ENCODE measurements at regions not wholly inside any gene's neighbourhood (a gene's known extent, or its start where the extent isn't known, plus 50 kb on each side); places are given as distances from the start of the nearest gene placed in this dataset.
A peak's percentile ranks its signal among the peaks of the same experiment; 100 is the strongest.
"Not testable (repeated sequence)": the region's sequence is repeated elsewhere in the genome, so short reads cannot be mapped to it uniquely, and the experiment has no call there.

DNA sequence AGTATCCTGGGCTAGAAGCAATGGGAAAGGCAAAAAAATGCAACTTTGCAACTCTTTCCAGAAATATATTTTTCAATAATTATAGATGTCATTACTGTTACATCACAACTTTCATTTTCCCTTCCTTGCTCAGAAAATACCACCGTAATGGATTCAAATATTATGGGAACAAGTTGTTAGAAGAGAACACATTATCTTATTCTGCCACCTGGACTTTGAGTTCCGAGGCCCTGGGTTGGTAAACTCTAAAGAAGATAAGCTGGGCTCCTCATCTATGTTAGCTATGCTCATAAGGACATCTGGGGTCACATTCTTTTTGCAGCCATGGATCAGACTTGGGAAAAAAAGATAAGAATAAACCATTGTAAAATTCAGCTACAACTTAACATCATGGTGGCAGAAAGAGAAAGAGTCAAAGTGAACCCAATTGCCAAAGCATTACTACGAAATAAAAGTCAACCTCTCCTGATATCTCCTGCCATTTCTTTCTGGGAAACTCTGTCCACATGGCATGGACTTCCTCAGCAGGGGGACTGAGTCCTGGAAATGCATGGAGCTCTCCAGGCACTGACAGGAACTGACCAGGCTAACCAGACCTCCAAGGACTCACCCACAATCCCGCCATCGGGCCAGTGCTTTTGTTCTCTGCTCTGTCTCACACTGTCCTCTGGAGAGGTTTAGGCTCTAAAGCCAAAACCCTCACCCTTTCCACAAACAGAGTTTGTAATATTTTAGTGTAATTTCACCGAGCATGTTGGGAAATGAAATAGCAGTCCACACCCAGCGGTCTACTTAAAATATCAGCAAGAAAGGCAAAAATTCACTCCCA is 499.1 kb upstream of the RUNX1 start:
- intact Hi-C loops (cut with DNase I): no loop called here
- no peak for ATAC-seq
- DNase-seq (ENCODE audit: missing footprints): no peak

GRCh38 chr21:35543746-35544145 is 494.6 kb upstream of the RUNX1 start:
- ATAC-seq: no peak
- intact Hi-C loops (cut with DNase I): no loop called here
- no peak for DNase-seq (ENCODE audit: missing footprints)

GRCh38 chr21:35540950-35541638 is 492.0 kb upstream of the RUNX1 start:
- ATAC-seq (no peak), DNase-seq (ENCODE audit: missing footprints) (no peak)
- intact Hi-C loops (cut with DNase I): no loop called here

GRCh38 chr21:35538386-35538785 is 489.3 kb upstream of the RUNX1 start:
- intact Hi-C loops (cut with DNase I): no loop called here
- ATAC-seq (no peak), DNase-seq (ENCODE audit: missing footprints) (no peak)

DNA sequence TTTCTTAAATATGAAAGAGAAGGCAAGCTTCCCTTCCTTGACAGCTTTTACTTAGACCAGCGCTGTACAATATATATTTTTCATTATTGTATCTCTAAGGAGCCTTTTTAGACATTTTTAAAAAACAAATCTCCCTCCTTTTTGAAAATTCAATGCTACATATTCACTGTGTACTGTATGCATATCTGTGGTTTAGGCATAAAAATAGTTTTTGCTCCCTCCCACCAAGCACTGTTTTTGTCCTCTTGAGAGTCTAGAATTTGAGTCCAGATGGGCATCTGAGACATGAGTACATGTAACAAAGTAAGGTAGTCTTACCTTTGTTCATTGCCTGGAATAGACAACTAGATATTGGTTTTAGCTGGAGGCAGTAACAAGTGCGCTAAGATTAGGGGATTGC is 488.5 kb upstream of the RUNX1 start:
- no peak for ATAC-seq
- intact Hi-C loops (cut with DNase I): no loop called here
- DNase-seq (ENCODE audit: missing footprints): no peak

DNA sequence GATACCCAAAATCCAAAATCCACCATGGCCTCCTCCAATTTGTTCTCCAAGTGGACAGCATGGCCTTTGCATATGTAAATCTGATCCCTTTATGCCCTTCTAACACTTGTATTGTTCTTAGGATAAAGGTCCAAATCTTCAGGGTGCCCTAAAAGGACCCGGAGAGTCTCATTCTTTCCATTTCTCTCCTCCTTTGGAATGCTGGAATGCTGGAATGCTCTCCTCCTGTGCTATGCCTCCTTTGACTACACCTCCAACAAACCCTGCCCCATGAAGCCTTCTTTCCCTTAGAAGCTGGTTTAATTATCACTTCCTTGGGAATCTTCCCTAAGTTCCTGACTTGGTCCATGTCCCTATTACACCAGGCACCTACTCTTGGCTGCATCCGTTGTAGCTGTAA is 484.8 kb upstream of the RUNX1 start:
- intact Hi-C loops (cut with DNase I): no loop called here
- ATAC-seq: no peak
- DNase-seq (ENCODE audit: missing footprints): no peak

- intact Hi-C loops (cut with DNase I): no loop called here
- no peak for DNase-seq (ENCODE audit: missing footprints)
These were observed 481.7 kb upstream of the RUNX1 start for GRCh38 chr21:35530766-35531165.

DNA sequence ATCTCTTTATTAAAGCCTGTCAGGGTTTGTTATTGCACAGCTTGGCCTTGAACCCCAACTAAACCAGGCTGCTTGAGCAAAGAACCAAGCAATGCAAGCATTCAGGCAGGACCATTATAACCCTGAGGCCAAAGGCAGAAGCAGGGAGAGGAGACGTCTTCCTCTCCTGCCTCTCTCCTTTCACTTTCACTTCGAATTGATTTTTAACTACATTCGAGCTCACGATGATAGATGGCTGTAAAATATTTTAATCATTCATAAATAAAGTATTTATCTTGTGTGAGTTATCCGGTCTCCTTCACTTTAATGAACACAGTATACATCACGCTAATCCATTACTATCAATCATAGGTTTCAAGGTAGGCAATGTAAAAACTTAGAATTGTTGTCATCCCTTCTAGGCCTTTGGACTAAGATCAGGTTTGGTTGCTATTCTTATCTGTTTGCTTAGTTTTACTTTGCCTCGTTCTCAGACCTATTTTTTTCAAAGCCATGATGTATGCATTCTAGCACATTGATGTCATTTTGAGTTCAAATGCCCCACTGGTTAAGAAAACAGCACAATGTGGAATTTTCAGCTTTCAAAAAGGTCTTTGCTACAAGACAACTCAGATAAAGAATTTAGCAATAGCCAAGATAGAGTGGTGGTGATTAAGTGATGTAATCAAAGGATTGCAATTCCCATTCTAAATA is 480.2 kb upstream of the RUNX1 start:
- ATAC-seq: peak; percentile 56
- DNase-seq (ENCODE audit: missing footprints): no peak
- intact Hi-C loops (cut with DNase I): no loop called here

More at GRCh38 chr21:35530766-35531165, 481.7 kb upstream of the RUNX1 start:
- no peak for ATAC-seq

DNA sequence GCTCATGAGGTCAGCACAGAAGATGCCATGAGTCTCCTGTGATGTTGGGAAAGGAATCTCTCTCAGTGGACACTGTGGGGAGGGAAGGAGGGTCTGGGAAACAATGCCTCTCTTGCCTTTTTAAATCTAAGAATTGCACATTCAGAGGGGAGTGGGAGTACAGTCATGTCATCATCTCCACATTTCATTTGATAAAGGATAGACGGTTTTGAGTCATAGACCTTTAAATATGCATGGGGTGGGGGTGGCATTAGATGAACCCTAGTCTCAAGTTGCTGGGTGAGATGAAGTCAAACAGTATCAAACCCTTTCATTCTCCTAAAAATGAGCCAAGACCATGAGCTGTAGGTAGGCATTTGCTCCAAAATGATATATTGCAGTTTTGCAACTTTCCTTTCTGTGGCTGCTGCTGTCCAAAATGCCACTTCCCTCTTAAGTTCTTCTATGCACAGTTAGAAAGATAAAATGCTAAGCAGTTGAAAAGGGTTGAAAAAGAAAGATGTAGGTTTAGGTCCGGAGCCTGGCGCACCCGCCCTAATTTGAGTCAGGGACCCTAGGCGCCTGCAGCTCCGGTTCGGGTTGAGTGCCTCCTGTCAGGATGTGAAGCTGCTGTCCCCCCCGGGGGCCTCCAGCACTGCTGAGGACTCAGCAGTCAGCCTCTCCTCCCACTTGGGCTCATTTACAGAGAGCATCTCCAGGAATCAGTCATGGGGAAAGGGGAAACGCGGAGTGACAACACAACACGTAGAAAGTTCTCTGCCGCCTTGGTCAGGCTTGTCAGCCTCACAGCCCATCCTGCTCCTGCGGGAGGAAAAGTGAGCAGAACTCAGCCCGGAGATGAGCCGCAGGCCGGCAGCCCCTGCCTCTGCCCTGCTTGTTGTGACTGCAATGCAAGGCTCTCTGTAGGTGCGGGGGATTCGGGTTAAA is 479.3 kb upstream of the RUNX1 start:
- DNase-seq (ENCODE audit: missing footprints) (peak; percentile 56), ATAC-seq (peak; percentile 42)
- intact Hi-C loops (cut with DNase I): no loop called here

GRCh38 chr21:35527358-35527757 is 478.3 kb upstream of the RUNX1 start:
- no peak for ATAC-seq
- intact Hi-C loops (cut with DNase I): no loop called here
- no peak for DNase-seq (ENCODE audit: missing footprints)

- DNase-seq (ENCODE audit: missing footprints) (no peak), ATAC-seq (no peak)
- intact Hi-C loops (cut with DNase I): no loop called here
These were observed 476.3 kb upstream of the RUNX1 start for GRCh38 chr21:35525443-35525842.

DNA sequence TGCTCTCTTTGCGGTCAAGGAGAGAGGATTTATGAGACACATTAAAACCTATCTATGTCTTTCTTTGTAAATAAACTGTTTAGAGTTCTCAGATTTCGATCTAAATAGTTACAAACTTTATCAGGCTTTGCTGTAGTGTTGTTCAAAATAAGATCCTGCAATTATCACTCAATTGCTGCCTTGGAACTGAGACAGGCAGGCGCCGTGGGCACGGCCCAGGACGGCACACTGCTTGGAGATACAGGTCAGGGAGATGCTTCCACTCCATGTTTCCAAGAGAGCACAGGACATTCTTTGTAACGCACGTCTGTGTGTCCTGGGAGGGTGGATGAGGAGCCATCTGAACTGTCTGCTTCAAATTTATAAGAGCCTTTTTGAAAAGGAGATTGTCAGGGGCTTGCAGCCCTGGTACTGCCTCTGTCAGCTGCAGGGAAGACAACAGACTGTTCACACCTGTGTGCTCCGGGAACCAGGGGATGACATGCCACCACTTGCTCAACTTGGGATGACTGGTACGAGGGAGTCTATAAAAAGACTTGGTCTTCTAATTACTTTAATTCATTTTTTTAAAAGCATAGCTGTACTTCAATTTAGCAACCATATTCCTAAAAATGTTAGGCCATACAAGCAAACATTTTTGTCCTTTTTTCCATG is 472.9 kb upstream of the RUNX1 start:
- ATAC-seq (no peak), DNase-seq (ENCODE audit: missing footprints) (no peak)
- intact Hi-C loops (cut with DNase I): no loop called here

GRCh38 chr21:35521293-35521692 is 472.2 kb upstream of the RUNX1 start:
- ATAC-seq (no peak), DNase-seq (ENCODE audit: missing footprints) (no peak)
- intact Hi-C loops (cut with DNase I): no loop called here

DNA sequence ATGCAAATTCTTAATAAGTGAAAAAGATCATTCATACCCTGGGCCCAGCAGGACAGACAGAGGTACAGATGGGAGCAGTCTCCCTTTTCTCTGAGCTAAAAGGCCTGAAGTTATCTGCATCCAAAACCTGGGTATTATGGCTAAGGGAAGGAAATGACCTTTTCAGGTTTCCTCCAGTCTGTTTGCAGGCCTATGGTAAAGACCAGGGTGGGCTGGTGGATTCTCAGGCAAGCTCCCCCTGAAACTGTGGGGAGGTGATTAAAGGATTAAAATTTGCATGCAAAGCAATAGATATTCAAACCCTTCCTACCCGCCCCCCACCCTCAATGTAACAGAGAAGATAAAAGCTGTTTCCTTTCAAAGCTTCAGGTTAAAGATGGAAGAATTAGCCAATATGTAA is 471.8 kb upstream of the RUNX1 start:
- intact Hi-C loops (cut with DNase I): no loop called here
- no peak for ATAC-seq
- DNase-seq (ENCODE audit: missing footprints): no peak

DNA sequence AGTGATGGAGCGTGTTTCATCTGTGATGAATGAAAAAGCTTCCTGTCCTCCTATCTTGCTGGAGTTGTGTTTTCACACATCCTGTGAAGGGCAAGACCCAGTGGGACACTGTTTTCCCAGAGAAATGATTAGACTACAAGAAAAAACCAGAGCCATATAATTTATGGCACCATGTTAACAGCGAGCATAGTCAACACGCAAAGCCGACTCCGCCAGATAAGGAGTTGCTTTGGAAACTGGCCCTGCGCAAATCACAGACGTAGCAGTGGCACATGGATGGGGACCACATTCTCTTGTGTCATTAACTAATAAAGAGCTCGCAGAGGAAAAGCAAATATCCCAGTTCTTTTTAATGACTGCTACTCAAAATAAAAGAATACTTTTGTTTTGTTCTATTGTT is 471.2 kb upstream of the RUNX1 start:
- intact Hi-C loops (cut with DNase I): no loop called here
- no peak for ATAC-seq
- no peak for DNase-seq (ENCODE audit: missing footprints)

DNA sequence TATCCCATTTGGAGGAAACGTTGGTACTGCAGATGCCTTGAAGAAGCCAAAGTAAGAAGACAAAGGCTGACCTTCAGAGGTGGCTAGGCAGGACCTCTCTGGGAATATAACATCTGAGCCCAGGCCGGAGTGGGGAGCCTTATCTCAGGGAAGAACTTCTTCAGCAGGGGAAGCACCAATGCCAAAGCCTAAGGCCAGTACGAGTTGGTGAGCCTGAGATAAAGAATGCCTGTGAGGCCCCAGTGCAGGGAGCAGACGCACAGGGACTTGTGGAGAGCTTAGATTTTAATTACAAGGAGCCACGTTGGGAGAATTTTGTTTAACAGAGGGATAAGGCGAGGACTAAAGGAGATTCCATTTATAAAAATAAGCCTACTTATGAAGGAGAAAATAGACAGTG is 468.8 kb upstream of the RUNX1 start:
- intact Hi-C loops (cut with DNase I): no loop called here
- no peak for ATAC-seq
- no peak for DNase-seq (ENCODE audit: missing footprints)

GRCh38 chr21:35516292-35516691 is 467.2 kb upstream of the RUNX1 start:
- DNase-seq (ENCODE audit: missing footprints); ATAC-seq; intact Hi-C loops (cut with DNase I): not testable (repeated sequence)

DNA sequence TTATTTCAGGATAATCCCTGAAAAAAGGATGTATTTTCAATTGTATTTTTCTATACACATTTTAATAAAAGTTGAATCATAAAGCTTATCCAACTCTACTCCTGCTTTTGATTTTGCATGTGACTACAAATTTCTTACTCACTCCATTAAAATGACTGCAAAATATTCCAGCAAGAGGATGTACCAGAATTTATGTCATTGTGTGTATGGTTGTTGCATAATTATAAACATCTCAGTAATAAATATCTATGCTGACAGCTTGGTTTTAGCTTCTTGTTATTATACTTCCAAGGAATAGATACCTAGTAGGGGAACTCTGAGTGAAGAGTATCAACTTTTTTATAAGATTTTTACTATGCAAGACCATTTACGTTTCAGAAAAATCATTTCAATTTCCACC is 463.2 kb upstream of the RUNX1 start:
- ATAC-seq: no peak
- intact Hi-C loops (cut with DNase I): no loop called here
- DNase-seq (ENCODE audit: missing footprints): no peak

Data from Right ventricle myocardium inferior (tissue), 1 donor.